Tibial nerve (tissue), 4 donors: ENCODE measurements at regions not wholly inside any gene's neighbourhood (a gene's known extent, or its start where the extent isn't known, plus 50 kb on each side); places are given as distances from the start of the nearest gene placed in this dataset. TPM values are rescaled to one million over a fixed set of nuclear protein-coding genes. Genes with fewer than 3 reads are reported as not detected.

ENCODE experiments used
- DNase-seq, 2 donors: peaks; one replicate each; pipeline ENCODE4 v3.0.0-alpha.2; 2019; ENCODE audit warnings: low spot score in 2 of 2
- H3K27ac ChIP-seq, 4 donors: fragments of 200-600 bp; sonication (generic) in 3 of 4; one replicate each; pipeline ENCODE4 v1.5.1; 2017 to 2019; ENCODE audit warnings: mild to moderate bottlenecking in 1 of 4
- H3K27me3 ChIP-seq, 2 donors: fragments of 200-600 bp; sonication (generic) in 1 of 2; one replicate each; pipeline versions ENCODE4 v1.5.1 to v1.6.0; 2017 to 2019
- H3K36me3 ChIP-seq, 3 donors: fragments of 200-600 bp; sonication (generic); one replicate each; pipeline ENCODE4 v1.5.1; 2018 to 2019
- H3K4me1 ChIP-seq, 4 donors: fragments of 200-600 bp; sonication (generic) in 3 of 4; one replicate each; pipeline ENCODE4 v1.5.1; 2017 to 2019
- H3K4me3 ChIP-seq, 4 donors: fragments of 200-600 bp; sonication (generic) in 3 of 4; one replicate each; pipeline ENCODE4 v1.5.1; 2017 to 2019; ENCODE audit warnings: mild to moderate bottlenecking in 1 of 4, moderate library complexity in 1 of 4
- H3K9me3 ChIP-seq, 4 donors: fragments of 200-600 bp; sonication (generic) in 3 of 4; one replicate each; pipeline ENCODE4 v1.5.1; 2017 to 2019
- EP300 ChIP-seq, 2 donors: sonication (generic); formaldehyde crosslinking; IDR thresholded peaks; one replicate each; pipeline ENCODE4 v1.6.1; 2017; ENCODE audit warnings: antibody characterized with exemption in 2 of 2, mild to moderate bottlenecking in 1 of 2
- POLR2A ChIP-seq, 2 donors: fragments of 450-650 bp; IDR thresholded peaks; one replicate each; pipeline ENCODE4 v1.6.1; 2017; ENCODE audit warnings: antibody characterized with exemption in 2 of 2, mild to moderate bottlenecking in 2 of 2, moderate library complexity in 2 of 2
- WGBS, 2 donors: methylation state at CpG; one replicate each; pipeline ENCODE4 v1.1.5; 2018; 5-methylcytosine and 5-hydroxymethylcytosine counted together
- small RNA-seq: library from RNA; depleted of rRNA; stranded (forward); fragments of <200 nt; gene quantifications from one replicate; pipeline ENCODE3, GENCODE V24; 2016
- TF ChIP-seq, protein P1 (sequence below), 5 experiments: fragments of 200-600 bp in 3 of 5; fragments of 450-650 bp in 2 of 5; sonication (generic) in 3 of 5; IDR thresholded peaks; one replicate each; pipeline ENCODE4 v1.5.1; 2016 to 2019; ENCODE audit warnings: antibody characterized with exemption in 5 of 5, mild to moderate bottlenecking in 3 of 5, moderate library complexity in 2 of 5

DNA sequence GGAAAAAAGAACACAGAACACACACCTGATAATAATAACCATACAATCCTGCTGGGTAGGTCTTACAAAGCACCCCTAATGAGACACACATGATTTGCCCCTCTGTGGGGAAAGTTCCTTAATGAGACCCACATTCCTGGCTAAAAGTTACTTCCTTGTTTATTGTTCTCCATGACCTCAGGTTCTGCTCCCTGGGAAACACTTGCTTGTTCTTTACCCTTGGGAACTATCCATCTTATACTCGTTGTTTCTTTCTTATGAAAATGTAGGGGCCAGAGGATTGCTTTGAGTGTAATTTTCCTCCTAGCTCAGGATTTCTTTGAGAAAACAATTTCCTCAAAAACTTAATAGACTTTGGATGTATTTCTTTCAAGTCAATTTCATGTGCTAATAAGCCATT is 52.1 kb upstream of the PCDH10 start:
- TF ChIP-seq EP300 (IDR thresholded peaks at IDR 0.05): no peak
- no peak for TF ChIP-seq POLR2A (IDR thresholded peaks at IDR 0.05)
- TF ChIP-seq, protein P1, sequence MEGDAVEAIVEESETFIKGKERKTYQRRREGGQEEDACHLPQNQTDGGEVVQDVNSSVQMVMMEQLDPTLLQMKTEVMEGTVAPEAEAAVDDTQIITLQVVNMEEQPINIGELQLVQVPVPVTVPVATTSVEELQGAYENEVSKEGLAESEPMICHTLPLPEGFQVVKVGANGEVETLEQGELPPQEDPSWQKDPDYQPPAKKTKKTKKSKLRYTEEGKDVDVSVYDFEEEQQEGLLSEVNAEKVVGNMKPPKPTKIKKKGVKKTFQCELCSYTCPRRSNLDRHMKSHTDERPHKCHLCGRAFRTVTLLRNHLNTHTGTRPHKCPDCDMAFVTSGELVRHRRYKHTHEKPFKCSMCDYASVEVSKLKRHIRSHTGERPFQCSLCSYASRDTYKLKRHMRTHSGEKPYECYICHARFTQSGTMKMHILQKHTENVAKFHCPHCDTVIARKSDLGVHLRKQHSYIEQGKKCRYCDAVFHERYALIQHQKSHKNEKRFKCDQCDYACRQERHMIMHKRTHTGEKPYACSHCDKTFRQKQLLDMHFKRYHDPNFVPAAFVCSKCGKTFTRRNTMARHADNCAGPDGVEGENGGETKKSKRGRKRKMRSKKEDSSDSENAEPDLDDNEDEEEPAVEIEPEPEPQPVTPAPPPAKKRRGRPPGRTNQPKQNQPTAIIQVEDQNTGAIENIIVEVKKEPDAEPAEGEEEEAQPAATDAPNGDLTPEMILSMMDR (IDR thresholded peaks at IDR 0.05): no peak
- Histone ChIP-seq H3K27me3 (no peaks in the 10 kb centered on the region), H3K27ac (no peak overlapping the region), H3K4me1 (no peaks in the 10 kb centered on the region), H3K36me3 (no peaks in the 10 kb centered on the region), H3K9me3 (no peaks in the 10 kb centered on the region), H3K4me3 (no peak overlapping the region)
- no peak for DNase-seq
- WGBS, 2 donors: 7 to 9% methylated on average over 1 of the region's 1 CpG

Small RNAs in the stretch of these regions (small RNA-seq; reads per million reads assigned to genes)
- gene AC096711.1: not detected
